Activated CD8-positive, alpha-beta T cell treated with anti-CD3 and anti-CD28 coated beads, Interleukin-2, amount 10 ng/mL, durations not matched to agents 7 days and 5 days (primary cell): ENCODE measurements at regions not wholly inside any gene's neighbourhood (a gene's known extent, or its start where the extent isn't known, plus 50 kb on each side); places are given as distances from the start of the nearest gene placed in this dataset.

Experiments used
- ATAC-seq: fragments of 150-1000 bp; cut with Tn5 transposase; one replicate; pipeline ENCODE4 v1.10.0; 2021; ENCODE audit warnings: moderate library complexity
- CTCF ChIA-PET: fragments of 350-600 bp; sonication (Branson Sonifier 250); formaldehyde crosslinking; loops from one replicate; lab custom pipeline; 2021; ENCODE audit warnings: antibody characterized with exemption; lab: Charles Lee
- POLR2A ChIA-PET: fragments of 350-600 bp; sonication (Branson Sonifier 250); formaldehyde crosslinking; loops from one replicate; lab custom pipeline; 2021; ENCODE audit warnings: antibody characterized with exemption; lab: Charles Lee
- DNase-seq: peaks from one replicate; pipeline ENCODE4 v3.0.0-alpha.2; 2020
- H3K27ac Mint-ChIP-seq: one replicate; pipeline ENCODE4 v1.8.0; 2021; ENCODE audit warnings: mild to moderate bottlenecking, mixed read lengths
- H3K27me3 Mint-ChIP-seq: one replicate; pipeline ENCODE4 v1.8.0; 2021; ENCODE audit warnings: low read depth, mixed read lengths
- H3K36me3 Mint-ChIP-seq: one replicate; pipeline ENCODE4 v1.8.0; 2021; ENCODE audit warnings: low read depth, mixed read lengths
- H3K4me1 Mint-ChIP-seq: one replicate; pipeline ENCODE4 v1.8.0; 2021; ENCODE audit warnings: low read depth, mixed read lengths
- H3K4me3 Mint-ChIP-seq: one replicate; pipeline ENCODE4 v1.8.0; 2021; ENCODE audit warnings: mild to moderate bottlenecking, mixed read lengths
- H3K9me3 Mint-ChIP-seq: one replicate; pipeline ENCODE4 v1.8.0; 2022; ENCODE audit warnings: mixed read lengths; ENCODE audit not compliant: insufficient read depth

- ATAC-seq: no peak
- Mint-ChIP-seq H3K36me3 (no peaks in the 10 kb centered on the region), H3K27ac (no peak overlapping the region), H3K4me1 (no peaks in the 10 kb centered on the region), H3K9me3 (no peaks in the 10 kb centered on the region), H3K4me3 (no peak overlapping the region), H3K27me3 (no peaks in the 10 kb centered on the region)
- ChIA-PET CTCF (no interaction called here), POLR2A (no interaction called here)
- no peak for DNase-seq
Observed at GRCh38 chrX:8105531-8105930, 65.5 kb downstream of the VCX2 start.

GRCh38 chrX:8103655-8104054, 67.4 kb downstream of the VCX2 start:
- ChIA-PET CTCF (no interaction called here), POLR2A (no interaction called here)
- Mint-ChIP-seq H3K4me3 (no peak overlapping the region), H3K36me3 (no peaks in the 10 kb centered on the region), H3K9me3 (no peaks in the 10 kb centered on the region), H3K27me3 (no peaks in the 10 kb centered on the region), H3K27ac (no peak overlapping the region), H3K4me1 (no peaks in the 10 kb centered on the region)
- ATAC-seq: no peak
- no peak for DNase-seq

- no peaks in the 10 kb centered on the region for H3K36me3 Mint-ChIP-seq
- DNase-seq (no peak), ATAC-seq (no peak)
- no peaks in the 10 kb centered on the region for H3K27me3 Mint-ChIP-seq
- ChIA-PET POLR2A (no interaction called here), CTCF (no interaction called here)
- no peaks in the 10 kb centered on the region for H3K9me3 Mint-ChIP-seq
- no peak overlapping the region for H3K4me3 Mint-ChIP-seq
- H3K4me1 Mint-ChIP-seq: no peaks in the 10 kb centered on the region
- no peak overlapping the region for H3K27ac Mint-ChIP-seq
Observed at GRCh38 chrX:8091510-8091909, 79.6 kb downstream of the VCX2 start.

- DNase-seq (no peak), ATAC-seq (no peak)
- Mint-ChIP-seq H3K4me3 (no peak overlapping the region), H3K4me1 (no peaks in the 10 kb centered on the region), H3K27ac (no peak overlapping the region), H3K9me3 (no peaks in the 10 kb centered on the region), H3K27me3 (no peaks in the 10 kb centered on the region), H3K36me3 (no peaks in the 10 kb centered on the region)
- POLR2A ChIA-PET: no interaction called here
- CTCF ChIA-PET: no interaction called here
Observed at GRCh38 chrX:8090906-8091305, 80.2 kb downstream of the VCX2 start.

GRCh38 chrX:8090482-8090881, 80.6 kb downstream of the VCX2 start:
- POLR2A ChIA-PET: no interaction called here
- CTCF ChIA-PET: no interaction called here
- Mint-ChIP-seq H3K27ac (no peak overlapping the region), H3K36me3 (no peaks in the 10 kb centered on the region), H3K4me3 (no peak overlapping the region), H3K27me3 (no peaks in the 10 kb centered on the region), H3K9me3 (no peaks in the 10 kb centered on the region), H3K4me1 (no peaks in the 10 kb centered on the region)
- DNase-seq (no peak), ATAC-seq (no peak)

- ChIA-PET POLR2A (no interaction called here), CTCF (no interaction called here)
- no peaks in the 10 kb centered on the region for H3K9me3 Mint-ChIP-seq
- no peak overlapping the region for H3K4me3 Mint-ChIP-seq
- no peak overlapping the region for H3K27ac Mint-ChIP-seq
- no peak for DNase-seq
- H3K27me3 Mint-ChIP-seq: no peaks in the 10 kb centered on the region
- no peak for ATAC-seq
- H3K4me1 Mint-ChIP-seq: no peaks in the 10 kb centered on the region
- H3K36me3 Mint-ChIP-seq: no peaks in the 10 kb centered on the region
Observed at GRCh38 chrX:8089141-8089540, 81.9 kb downstream of the VCX2 start.

GRCh38 chrX:8084006-8084405, 87.1 kb downstream of the VCX2 start:
- DNase-seq: no peak
- no peak overlapping the region for H3K27ac Mint-ChIP-seq
- H3K4me1 Mint-ChIP-seq: no peaks in the 10 kb centered on the region
- POLR2A ChIA-PET: no interaction called here
- no peaks in the 10 kb centered on the region for H3K9me3 Mint-ChIP-seq
- no peak for ATAC-seq
- no peaks in the 10 kb centered on the region for H3K27me3 Mint-ChIP-seq
- CTCF ChIA-PET: no interaction called here
- no peaks in the 10 kb centered on the region for H3K36me3 Mint-ChIP-seq
- H3K4me3 Mint-ChIP-seq: no peak overlapping the region

GRCh38 chrX:8083286-8083685, 87.8 kb downstream of the VCX2 start:
- H3K4me1 Mint-ChIP-seq: no peaks in the 10 kb centered on the region
- POLR2A ChIA-PET: no interaction called here
- no peak for ATAC-seq

GRCh38 chrX:8075636-8076035, 95.4 kb downstream of the VCX2 start:
- no peaks in the 10 kb centered on the region for H3K4me1 Mint-ChIP-seq
- no peak overlapping the region for H3K4me3 Mint-ChIP-seq
- CTCF ChIA-PET: no interaction called here
- ATAC-seq (no peak), DNase-seq (no peak)
- POLR2A ChIA-PET: no interaction called here
- H3K9me3 Mint-ChIP-seq: no peaks in the 10 kb centered on the region
- H3K27ac Mint-ChIP-seq: no peak overlapping the region
- no peaks in the 10 kb centered on the region for H3K36me3 Mint-ChIP-seq
- no peaks in the 10 kb centered on the region for H3K27me3 Mint-ChIP-seq

More at GRCh38 chrX:8083286-8083685, 87.8 kb downstream of the VCX2 start:
- no peaks in the 10 kb centered on the region for H3K27me3 Mint-ChIP-seq
- no peaks in the 10 kb centered on the region for H3K9me3 Mint-ChIP-seq
- no peaks in the 10 kb centered on the region for H3K36me3 Mint-ChIP-seq
- CTCF ChIA-PET: no interaction called here
- H3K4me3 Mint-ChIP-seq: no peak overlapping the region
- no peak overlapping the region for H3K27ac Mint-ChIP-seq
- DNase-seq: no peak

GRCh38 chrX:8067754-8068462, 103.2 kb downstream of the VCX2 start:
- DNase-seq (no peak), ATAC-seq (no peak)
- Mint-ChIP-seq H3K9me3 (no peaks in the 10 kb centered on the region), H3K27me3 (no peaks in the 10 kb centered on the region), H3K27ac (no peak overlapping the region), H3K36me3 (no peaks in the 10 kb centered on the region), H3K4me3 (no peak overlapping the region), H3K4me1 (no peaks in the 10 kb centered on the region)
- ChIA-PET CTCF (no interaction called here), POLR2A (no interaction called here)

GRCh38 chrX:8052909-8053308, 118.2 kb downstream of the VCX2 start:
- H3K27ac Mint-ChIP-seq: no peak overlapping the region
- no peak overlapping the region for H3K4me3 Mint-ChIP-seq
- CTCF ChIA-PET: no interaction called here
- ATAC-seq (no peak), DNase-seq (no peak)
- no peaks in the 10 kb centered on the region for H3K27me3 Mint-ChIP-seq
- H3K4me1 Mint-ChIP-seq: no peaks in the 10 kb centered on the region
- H3K9me3 Mint-ChIP-seq: no peaks in the 10 kb centered on the region
- POLR2A ChIA-PET: no interaction called here
- H3K36me3 Mint-ChIP-seq: no peaks in the 10 kb centered on the region

- no peak for ATAC-seq
- H3K36me3 Mint-ChIP-seq: no peaks in the 10 kb centered on the region
- H3K4me1 Mint-ChIP-seq: no peaks in the 10 kb centered on the region
- H3K9me3 Mint-ChIP-seq: no peaks in the 10 kb centered on the region
- no peak overlapping the region for H3K4me3 Mint-ChIP-seq
- no peak overlapping the region for H3K27ac Mint-ChIP-seq
- H3K27me3 Mint-ChIP-seq: no peaks in the 10 kb centered on the region
- CTCF ChIA-PET: no interaction called here
- DNase-seq: no peak
- POLR2A ChIA-PET: no interaction called here
Observed at GRCh38 chrX:8049827-8050226, 121.2 kb downstream of the VCX2 start.

- CTCF ChIA-PET: no interaction called here
- no peak overlapping the region for H3K27ac Mint-ChIP-seq
- H3K4me3 Mint-ChIP-seq: no peak overlapping the region
- DNase-seq (no peak), ATAC-seq (no peak)
- POLR2A ChIA-PET: no interaction called here
- no peaks in the 10 kb centered on the region for H3K9me3 Mint-ChIP-seq
- no peaks in the 10 kb centered on the region for H3K36me3 Mint-ChIP-seq
- H3K27me3 Mint-ChIP-seq: no peaks in the 10 kb centered on the region
- H3K4me1 Mint-ChIP-seq: no peaks in the 10 kb centered on the region
Observed at GRCh38 chrX:8048466-8048865, 121.3 kb upstream of the PNPLA4 start.
